GM18873 (cell line): ENCODE measurements at regions not wholly inside any gene's neighbourhood (a gene's known extent, or its start where the extent isn't known, plus 50 kb on each side); places are given as distances from the start of the nearest gene placed in this dataset.
A peak's percentile ranks its signal among the peaks of the same experiment; 100 is the strongest.

Experiments used
- ATAC-seq: cut with Tn5 transposase; IDR thresholded peaks from one replicate; pipeline ENCODE4 v1.9.1; 2021; ENCODE audit warnings: mild to moderate bottlenecking, moderate library complexity, moderate number of reproducible peaks; ENCODE audit not compliant: unreplicated experiment, low FRiP score

DNA sequence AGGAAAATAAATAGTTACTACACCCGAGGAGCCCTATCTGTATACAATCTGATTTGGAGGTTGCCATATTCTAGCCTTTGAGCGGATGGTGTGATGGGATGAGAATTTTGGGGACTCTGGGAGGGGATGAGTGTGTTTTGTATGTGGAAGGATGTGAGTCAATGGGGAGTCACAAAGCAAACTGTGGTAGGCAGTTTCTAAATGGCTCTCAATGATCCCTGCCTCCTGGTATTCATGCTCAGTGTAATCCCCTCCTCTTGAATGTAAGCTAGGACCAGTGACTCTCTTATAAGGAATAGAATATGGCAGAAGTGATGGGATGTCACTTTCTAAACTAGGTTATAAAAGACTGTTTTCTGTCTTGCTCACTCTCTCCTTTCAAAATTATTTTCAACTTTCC lies 205.7 kb upstream of the RIOK2 start:
- ATAC-seq: no peak

DNA sequence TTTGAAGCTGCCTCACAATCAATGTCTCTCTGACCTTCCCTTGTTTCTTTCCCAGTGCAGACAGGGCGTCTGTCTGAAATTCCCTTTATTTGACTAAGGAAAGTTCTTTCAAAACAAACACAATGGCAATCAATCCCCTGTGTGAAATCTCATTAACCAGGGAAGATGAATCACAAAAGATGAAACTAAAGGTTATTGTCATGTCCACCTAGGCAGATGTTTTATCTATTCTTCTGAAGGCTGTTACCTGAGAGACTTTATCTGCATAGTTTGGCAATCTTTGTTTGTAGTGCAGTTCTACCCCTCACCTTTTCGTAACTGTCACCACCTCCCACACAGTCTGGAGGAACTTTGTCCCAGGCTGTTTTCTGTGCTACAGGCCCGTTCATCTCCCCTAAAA lies 217.5 kb upstream of the RIOK2 start:
- ATAC-seq: no peak

- ATAC-seq: no peak
Observed at GRCh38 chr5:97405941-97406340, 222.9 kb upstream of the RIOK2 start.

DNA sequence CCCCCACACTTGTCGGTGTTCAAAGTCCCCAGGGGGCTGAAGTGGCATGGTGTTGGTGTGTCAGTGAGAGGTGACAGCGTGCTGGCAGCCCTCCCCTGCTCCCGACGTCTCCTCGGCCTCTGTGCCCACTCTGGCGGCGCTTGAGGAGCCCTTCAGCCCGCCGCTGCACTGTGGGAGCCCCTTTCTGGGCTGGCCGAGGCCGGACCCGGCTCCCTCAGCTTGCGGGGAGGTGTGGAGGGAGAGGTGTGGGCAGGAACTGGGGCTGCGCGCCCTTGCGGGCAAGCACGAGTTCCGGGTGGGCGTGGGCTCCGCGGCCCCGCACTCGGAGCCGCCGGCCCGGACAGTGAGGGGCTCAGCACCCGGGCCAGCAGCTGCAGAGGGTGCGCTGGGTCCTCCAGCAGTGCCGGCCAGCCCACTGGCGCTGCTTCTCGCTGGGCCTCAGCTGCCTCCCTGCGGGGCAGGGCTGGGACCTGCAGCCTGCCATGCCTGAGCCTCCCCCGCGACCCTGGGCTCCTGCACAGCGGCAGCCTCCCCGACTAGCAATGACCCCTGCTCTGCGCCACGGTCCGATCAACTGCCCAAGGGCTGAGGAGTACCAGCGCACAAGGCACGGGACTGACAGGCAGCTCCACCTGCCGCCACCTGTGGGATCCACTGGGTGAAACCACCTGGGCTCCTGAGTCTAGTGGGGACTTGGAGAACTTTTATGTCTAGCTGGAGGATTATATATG lies 224.1 kb upstream of the RIOK2 start:
- ATAC-seq: no peak

DNA sequence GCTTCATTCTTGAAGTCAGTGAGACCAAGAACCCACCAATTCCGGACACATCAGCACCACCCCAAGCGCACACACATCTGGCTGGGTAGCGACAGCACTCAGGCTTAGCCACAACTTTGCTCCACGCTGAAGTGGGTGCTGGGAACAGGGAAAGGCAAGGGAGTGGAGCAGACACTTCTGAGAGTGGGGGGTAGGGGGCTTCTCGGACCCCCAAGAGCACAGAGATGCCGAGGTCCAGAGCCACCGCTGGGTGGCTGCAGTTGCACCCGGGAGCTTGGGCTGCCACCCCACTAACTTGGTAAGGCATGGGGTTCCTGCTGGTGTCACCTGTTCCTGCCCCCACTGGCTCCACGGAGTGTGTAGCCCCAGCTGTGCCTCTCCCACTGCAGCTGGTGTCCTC lies 225.3 kb upstream of the RIOK2 start:
- ATAC-seq: no peak

DNA sequence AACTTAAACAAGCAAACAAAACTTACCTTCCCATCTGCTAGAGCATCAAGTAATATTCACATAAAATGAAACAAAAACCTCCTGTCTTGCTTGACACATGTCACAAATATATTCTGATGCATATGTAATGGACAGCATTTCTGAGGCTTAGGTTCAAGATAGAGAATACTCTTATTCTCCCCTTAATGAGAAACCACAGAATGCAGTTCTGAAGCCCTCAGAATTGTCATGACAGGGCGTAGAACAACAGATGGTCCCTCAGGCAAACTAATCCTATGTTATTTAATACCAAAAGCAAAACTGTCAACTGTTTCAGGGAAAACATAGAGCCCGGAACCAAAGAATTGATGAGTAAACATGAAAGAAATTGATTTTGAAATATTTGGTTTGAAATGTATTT lies 229.9 kb upstream of the RIOK2 start:
- ATAC-seq: no peak

DNA sequence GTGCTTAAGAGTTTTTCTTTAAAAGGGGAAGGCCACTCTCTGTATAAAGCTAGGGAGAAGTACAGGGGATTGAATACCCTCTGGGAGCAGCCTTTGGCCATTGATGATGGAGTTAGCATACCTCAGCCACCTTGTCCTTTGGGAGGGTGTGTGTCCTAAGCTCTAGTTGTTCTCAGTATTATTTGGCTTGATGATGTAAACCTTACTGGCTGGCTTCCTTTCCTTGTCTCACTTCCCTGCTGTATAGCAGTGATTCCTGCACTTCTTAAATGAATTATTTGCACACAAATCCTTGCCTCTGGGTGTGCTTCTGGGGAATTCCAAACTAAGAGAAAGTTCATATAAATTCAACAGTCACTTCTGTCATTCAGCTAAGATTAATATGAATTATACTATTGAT lies 234.9 kb upstream of the RIOK2 start:
- no peak for ATAC-seq

DNA sequence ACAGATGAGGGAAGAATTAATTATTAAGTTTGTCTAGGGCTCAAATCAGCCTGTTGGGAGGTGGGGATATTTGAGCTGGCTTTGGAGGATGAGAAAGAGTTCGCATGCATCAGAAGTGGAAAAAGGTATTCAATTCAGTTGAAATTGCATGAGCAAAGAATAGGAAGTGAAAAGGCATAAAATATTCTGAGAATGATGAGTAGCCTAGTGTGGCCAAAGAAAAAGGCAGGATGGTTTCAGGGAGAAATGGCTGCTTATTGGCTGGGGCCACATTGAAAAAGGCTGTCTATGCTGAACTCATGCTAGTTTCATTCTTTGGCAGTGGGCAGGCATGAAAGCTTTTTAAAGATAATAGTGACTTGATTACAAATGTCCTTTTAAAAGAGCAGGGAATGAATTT lies 235.4 kb upstream of the RIOK2 start:
- ATAC-seq: no peak

GRCh38 chr5:97420646-97421045 lies 237.6 kb upstream of the RIOK2 start:
- ATAC-seq: no peak

- ATAC-seq: no peak
Observed at GRCh38 chr5:97422678-97423077, 239.6 kb upstream of the RIOK2 start.

DNA sequence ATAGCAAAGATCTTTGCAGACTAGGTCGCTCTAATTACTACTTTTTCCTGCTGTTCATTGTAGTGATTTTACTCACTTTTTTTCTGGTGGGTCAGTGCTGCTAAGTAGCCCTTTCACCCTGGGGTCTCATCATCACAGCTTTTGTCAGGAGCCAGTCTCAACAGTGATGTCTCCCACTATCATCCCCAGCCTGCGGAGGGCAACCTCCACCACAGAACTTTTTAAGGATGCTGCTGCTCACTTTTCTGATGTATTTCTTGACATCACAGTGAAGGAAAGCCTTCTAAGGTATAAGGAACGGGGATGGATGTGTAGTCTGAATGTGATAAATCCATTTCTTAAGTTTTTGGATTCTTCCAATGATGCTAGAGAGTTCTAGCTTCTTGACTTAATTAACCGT lies 242.5 kb upstream of the RIOK2 start:
- ATAC-seq: no peak

DNA sequence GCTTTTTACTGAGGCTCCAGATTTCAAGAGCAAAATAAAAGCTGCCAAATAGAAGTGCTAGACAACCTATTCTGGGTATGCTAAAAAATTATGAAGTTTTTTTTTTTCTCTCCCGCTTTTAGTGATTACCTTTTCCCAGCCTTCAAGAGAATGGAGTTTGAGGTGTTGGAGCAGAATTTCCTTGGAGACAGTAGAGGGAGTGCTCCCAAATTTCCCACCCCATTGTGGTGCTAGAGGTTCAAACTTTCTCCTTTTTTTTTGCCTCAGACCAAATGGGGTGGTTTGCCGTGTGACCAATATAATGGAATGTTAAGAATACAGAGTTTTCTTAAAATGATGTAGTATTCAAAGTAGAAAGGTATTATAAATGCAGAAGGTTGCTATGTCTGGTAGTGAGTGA lies 244.2 kb upstream of the RIOK2 start:
- no peak for ATAC-seq

DNA sequence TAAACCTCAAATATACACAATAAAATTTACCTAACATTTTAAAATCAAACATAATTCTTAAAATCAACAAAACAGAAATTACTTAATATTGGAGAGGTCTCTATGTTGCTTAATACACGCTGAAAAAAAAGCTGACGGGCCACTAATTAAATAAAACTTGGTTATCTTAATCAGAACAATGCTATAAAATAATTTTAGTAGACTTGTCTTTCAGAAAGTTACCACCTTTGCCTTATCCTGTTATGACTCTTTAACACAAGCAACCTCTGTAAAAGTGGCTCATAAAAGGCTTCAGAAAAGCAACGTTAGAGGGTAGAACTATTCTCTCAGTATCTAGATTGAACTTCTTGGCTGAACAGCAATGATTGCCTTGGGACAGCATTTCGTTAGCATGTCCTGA lies 251.0 kb upstream of the RIOK2 start:
- no peak for ATAC-seq

GRCh38 chr5:97436405-97436804 lies 253.4 kb upstream of the RIOK2 start:
- ATAC-seq: no peak

GRCh38 chr5:97443740-97444139 lies 260.7 kb upstream of the RIOK2 start:
- no peak for ATAC-seq

GRCh38 chr5:97449172-97449571 lies 266.1 kb upstream of the RIOK2 start:
- ATAC-seq: no peak

- ATAC-seq: no peak
Observed at GRCh38 chr5:97452646-97453045, 269.6 kb upstream of the RIOK2 start.

GRCh38 chr5:97453263-97453662 lies 270.2 kb upstream of the RIOK2 start:
- ATAC-seq: no peak

- ATAC-seq: no peak
Observed at GRCh38 chr5:97454015-97454414, 271.0 kb upstream of the RIOK2 start.

GRCh38 chr5:97455996-97456395 lies 272.9 kb upstream of the RIOK2 start:
- no peak for ATAC-seq

- ATAC-seq: peak; percentile 73
Observed at GRCh38 chr5:97458851-97459250, 275.8 kb upstream of the RIOK2 start.

DNA sequence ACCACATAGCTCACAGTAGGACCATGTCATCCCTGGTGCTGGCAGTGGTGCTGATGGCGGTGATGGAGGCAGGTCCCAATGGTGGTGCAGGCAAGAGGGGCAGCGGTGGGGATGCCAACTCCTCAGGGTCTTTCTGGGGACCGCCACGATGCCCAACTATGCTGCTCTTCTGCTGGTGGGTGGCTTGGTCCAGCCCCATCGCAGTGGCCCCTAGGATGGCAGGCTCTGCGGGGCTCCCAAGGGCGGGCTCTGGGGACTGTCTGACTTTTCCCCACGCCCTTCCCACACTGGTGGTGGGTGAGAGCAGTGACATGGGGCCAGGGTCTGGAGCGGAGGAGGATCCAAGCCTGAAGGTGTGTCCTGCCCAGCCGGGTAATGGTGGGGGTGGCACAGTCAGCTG lies 288.9 kb upstream of the RIOK2 start:
- ATAC-seq: no peak

DNA sequence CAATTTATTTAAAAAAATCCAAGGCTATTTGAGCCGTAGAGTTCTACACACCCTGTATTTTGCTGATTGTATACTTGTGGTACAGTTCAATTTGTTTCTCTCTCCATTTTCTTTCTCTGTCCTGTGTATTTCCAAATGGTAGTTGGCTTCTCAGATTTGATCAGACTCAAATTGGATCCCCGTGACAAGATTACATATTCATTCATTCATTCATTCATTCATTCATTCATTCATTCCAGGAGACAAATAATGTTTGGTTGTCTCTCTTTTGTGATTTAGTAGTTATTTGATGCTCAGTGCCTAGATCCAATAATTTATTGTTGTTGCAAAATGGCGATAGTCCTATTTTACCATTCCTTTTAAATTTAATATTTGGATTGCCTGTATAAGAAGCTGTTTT lies 292.8 kb upstream of the RIOK2 start:
- no peak for ATAC-seq
